ENCODE measurements at regions not wholly inside any gene's neighbourhood (a gene's known extent, or its start where the extent isn't known, plus 50 kb on each side); places are given as distances from the start of the nearest gene placed in this dataset.
"Not testable (repeated sequence)": the region's sequence is repeated elsewhere in the genome, so short reads cannot be mapped to it uniquely, and the experiment has no call there.

DNA sequence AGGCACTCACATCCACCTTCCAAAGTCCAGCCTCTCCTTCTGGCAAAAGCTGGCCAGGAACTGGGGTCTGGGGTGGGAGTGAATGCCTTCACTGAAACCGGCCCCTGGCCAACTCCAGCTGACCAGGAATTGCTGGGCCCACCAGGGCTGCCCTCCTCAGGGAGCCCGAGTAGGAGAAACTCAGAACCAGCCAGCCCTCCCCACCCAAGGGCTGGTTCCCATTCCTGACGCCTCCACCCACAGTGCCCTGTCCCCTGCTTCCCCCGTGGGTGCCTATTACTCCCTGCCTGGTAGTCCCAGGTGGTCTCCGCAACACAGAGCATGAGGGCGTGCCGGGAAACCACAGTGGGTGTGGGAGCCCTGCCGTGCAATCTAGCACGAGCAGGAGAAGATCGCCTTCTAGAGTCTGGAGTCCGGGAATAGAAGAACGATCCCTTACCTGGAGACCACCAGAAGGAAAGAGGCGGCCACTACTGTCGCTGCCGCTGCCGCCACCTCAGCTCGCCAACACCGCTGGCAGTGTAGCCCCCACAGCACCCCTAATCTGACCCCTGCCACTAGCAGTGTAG lies 178.8 kb downstream of the POTEB3 start:
- no peak overlapping the region for H3K27ac ChIP-seq
- TF ChIP-seq, protein P1, sequence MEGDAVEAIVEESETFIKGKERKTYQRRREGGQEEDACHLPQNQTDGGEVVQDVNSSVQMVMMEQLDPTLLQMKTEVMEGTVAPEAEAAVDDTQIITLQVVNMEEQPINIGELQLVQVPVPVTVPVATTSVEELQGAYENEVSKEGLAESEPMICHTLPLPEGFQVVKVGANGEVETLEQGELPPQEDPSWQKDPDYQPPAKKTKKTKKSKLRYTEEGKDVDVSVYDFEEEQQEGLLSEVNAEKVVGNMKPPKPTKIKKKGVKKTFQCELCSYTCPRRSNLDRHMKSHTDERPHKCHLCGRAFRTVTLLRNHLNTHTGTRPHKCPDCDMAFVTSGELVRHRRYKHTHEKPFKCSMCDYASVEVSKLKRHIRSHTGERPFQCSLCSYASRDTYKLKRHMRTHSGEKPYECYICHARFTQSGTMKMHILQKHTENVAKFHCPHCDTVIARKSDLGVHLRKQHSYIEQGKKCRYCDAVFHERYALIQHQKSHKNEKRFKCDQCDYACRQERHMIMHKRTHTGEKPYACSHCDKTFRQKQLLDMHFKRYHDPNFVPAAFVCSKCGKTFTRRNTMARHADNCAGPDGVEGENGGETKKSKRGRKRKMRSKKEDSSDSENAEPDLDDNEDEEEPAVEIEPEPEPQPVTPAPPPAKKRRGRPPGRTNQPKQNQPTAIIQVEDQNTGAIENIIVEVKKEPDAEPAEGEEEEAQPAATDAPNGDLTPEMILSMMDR (conservative IDR thresholded peaks at IDR 0.05) = no peak

DNA sequence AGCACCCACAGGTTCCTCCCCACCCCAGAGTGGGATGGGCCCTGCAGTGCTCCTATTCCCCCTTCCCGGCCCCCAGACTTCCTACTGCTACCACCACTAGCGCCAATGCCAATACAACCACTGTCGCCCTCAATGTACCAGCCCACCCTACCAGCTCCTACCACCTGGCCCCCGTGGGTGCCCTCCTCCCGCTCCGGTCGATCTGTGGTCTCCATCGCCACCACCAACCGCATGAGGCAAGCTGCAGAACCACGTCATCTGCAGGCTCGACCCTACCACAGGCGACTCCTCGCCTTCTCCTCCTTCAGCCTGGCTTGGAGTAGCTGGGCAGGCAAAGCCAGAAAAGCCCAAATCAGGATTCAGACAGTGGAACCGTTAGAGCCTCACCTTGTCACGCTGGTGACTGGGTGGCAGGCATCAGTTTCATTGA lies 179.3 kb downstream of the POTEB3 start:
- TF ChIP-seq, protein P1 (conservative IDR thresholded peaks at IDR 0.05) = no peak
- H3K27ac ChIP-seq = no peak overlapping the region

DNA sequence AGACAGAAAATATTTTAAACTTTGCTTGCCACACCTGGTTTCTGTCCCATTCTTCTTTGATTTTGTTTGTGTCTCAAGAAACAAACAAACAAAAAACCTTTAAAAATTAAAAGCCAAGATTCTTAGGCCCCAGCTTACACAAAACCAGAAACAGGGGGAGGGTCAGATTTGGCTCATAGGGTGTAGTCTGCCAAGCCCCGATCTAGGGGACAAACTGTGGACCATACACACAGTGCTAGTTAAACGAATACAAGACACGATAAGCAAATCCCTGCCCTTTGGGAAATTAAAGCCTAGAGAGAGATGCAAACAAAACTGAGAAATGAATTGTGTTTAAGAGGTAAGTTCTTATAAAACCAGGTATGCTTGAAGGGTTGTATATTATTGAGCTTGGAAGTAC lies 181.7 kb downstream of the POTEB3 start:
- H3K27ac ChIP-seq = not testable (repeated sequence)

DNA sequence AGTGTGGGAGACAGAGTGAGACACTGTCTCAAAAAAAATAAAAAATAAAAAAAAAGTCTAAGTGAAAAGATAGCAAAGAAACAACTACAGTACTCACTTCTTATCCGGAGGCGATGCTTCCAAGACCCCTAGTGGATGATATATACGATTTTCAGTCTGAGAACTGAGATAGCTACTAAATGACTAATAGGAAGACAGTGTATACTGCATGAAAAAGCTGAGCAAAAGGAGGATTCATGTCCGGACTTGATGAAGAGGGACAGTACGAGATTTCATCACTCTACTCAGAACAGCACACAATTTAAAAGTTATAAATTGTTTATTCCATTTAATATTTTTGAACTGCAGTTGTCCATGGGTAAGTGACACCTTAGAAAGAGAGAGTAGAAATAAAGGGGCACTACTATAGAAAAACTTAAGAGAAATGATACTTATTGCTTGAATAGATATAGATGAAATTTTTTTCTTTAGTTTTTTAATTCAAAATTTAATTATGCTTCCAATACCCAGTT lies 190.7 kb downstream of the POTEB3 start:
- H3K27ac ChIP-seq = not testable (repeated sequence)

Data from VCaP (cell line).